Lung (tissue), 11 donors: ENCODE measurements at regions not wholly inside any gene's neighbourhood (a gene's known extent, or its start where the extent isn't known, plus 50 kb on each side); places are given as distances from the start of the nearest gene placed in this dataset.

Experiments
- ATAC-seq: fragments of 200-7000 bp; cut with Tn5 transposase; one replicate; pipeline ENCODE4 v1.9.1; 2020; ENCODE audit warnings: moderate number of reproducible peaks; ENCODE audit not compliant: insufficient read depth, low FRiP score
- DNase-seq, 3 donors: peaks; one replicate each; pipeline ENCODE4 v3.0.0-alpha.2; 2013 to 2017
- H3K27ac ChIP-seq, 2 donors: one replicate each; pipeline ENCODE4 v1.5.1; 2013; ENCODE audit warnings: mild to moderate bottlenecking in 2 of 2, moderate library complexity in 2 of 2, control low read depth in 1 of 2, inconsistent platforms in 1 of 2, low read depth in 1 of 2, low read length in 1 of 2
- H3K27me3 ChIP-seq, 3 donors: one replicate each; pipeline ENCODE4 v1.5.1; 2013; ENCODE audit warnings: low read length in 2 of 3; ENCODE audit not compliant: control insufficient read depth in 3 of 3, insufficient read depth in 3 of 3
- H3K36me3 ChIP-seq, 4 donors: one replicate each; pipeline ENCODE4 v1.5.1; 2013; ENCODE audit warnings: low read length in 4 of 4, mild to moderate bottlenecking in 1 of 4, moderate library complexity in 1 of 4; ENCODE audit not compliant: control insufficient read depth in 4 of 4, insufficient read depth in 4 of 4
- H3K4me1 ChIP-seq, 5 donors: one replicate each; pipeline ENCODE4 v1.5.1; 2013; ENCODE audit warnings: low read length in 5 of 5, mild to moderate bottlenecking in 2 of 5, moderate library complexity in 1 of 5; ENCODE audit not compliant: control insufficient read depth in 5 of 5, insufficient read depth in 5 of 5
- H3K4me3 ChIP-seq: one replicate; pipeline ENCODE4 v1.5.1; 2013; ENCODE audit warnings: mild to moderate bottlenecking, control low read depth, moderate library complexity
- H3K9ac ChIP-seq, 2 donors: one replicate each; pipeline ENCODE4 v1.5.1; 2013; ENCODE audit warnings: low read length in 2 of 2, control low read depth in 1 of 2; ENCODE audit not compliant: insufficient read depth in 1 of 2
- H3K9me3 ChIP-seq, 4 donors: one replicate each; pipeline ENCODE4 v1.5.1; 2013; ENCODE audit warnings: low read length in 3 of 4, mild to moderate bottlenecking in 1 of 4, moderate library complexity in 1 of 4; ENCODE audit not compliant: control insufficient read depth in 4 of 4, insufficient read depth in 3 of 4
- WGBS, 2 donors: extraction: QIAGEN DNeasy Blood & Tissue Kit; methylation state at CpG; one replicate each; pipeline ENCODE4 v1.1.7; 2013; 5-methylcytosine and 5-hydroxymethylcytosine counted together
- TF ChIP-seq, protein P1 (sequence below): IDR thresholded peaks from 2 replicates; pipeline ENCODE4 v1.5.1; 2012; ENCODE audit warnings: mild to moderate bottlenecking; ENCODE audit errors: control extremely low read depth, extremely low read depth
- donor health status: control.
- donor health status: control.
- donor health status: Bipolar disorder and iron deficiency.
- donor health status: healthy.
- donor health status: DM: yes; HTN: yes; CAD: no.

DNA sequence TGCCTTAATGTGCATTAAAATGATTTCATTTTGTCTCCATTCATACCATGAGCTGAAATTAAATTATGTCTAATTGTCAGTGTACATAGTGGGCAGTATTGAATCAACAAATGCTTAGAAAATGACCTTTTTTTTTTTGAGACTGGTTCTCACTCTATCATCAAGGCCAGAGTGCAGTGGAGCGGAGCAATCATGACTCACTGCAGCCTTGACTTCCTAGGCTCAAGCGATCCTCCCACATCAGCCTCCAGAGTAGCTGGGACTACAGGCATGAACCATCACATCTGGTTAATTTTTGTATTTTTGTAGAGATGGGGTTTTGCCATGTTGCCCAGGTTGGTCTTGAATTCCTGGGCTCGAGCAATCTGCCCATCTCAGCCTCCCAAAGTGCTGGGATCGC, 117.0 kb upstream of the BLID start:
- DNase-seq (no peak), ATAC-seq (no peak)
- 96 to 98% methylated on average over 4 of the region's 4 CpGs for WGBS, 2 donors

DNA sequence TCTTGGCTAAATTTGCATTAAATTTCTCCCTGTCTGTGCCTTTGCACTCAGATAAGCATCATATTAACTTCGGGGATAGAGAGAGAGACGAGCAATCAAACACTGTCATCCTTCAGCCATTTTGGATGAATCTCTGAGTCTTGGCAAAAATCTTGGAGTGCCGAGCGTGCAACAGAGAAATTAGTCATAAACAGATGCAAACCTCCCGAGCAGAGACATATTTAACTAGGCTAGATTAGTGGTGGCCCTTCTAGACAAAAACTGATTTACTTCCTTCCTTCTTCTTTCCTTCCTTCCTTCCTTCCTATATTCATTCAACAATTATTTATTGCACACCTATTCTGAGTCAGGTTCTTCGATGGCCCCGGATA, 114.4 kb upstream of the BLID start:
- Histone ChIP-seq H3K27me3 (no peaks in the 10 kb centered on the region), H3K4me1 (peaks cover 3 to 13% (median 4%) of the 10 kb centered on the region in 5 donors), H3K9ac (no peak overlapping the region), H3K4me3 (no peak overlapping the region), H3K36me3 (no peaks in the 10 kb centered on the region), H3K9me3 (no peaks in the 10 kb centered on the region), H3K27ac (no peak overlapping the region)
- ATAC-seq (no peak), DNase-seq (peak in 1 of 3 donors; percentile 15)
- WGBS, 2 donors = 68 to 71% methylated on average over 7 of the region's 7 CpGs
- TF ChIP-seq, protein P1, sequence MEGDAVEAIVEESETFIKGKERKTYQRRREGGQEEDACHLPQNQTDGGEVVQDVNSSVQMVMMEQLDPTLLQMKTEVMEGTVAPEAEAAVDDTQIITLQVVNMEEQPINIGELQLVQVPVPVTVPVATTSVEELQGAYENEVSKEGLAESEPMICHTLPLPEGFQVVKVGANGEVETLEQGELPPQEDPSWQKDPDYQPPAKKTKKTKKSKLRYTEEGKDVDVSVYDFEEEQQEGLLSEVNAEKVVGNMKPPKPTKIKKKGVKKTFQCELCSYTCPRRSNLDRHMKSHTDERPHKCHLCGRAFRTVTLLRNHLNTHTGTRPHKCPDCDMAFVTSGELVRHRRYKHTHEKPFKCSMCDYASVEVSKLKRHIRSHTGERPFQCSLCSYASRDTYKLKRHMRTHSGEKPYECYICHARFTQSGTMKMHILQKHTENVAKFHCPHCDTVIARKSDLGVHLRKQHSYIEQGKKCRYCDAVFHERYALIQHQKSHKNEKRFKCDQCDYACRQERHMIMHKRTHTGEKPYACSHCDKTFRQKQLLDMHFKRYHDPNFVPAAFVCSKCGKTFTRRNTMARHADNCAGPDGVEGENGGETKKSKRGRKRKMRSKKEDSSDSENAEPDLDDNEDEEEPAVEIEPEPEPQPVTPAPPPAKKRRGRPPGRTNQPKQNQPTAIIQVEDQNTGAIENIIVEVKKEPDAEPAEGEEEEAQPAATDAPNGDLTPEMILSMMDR = no peak

More for the DNA sequence above, 117.0 kb upstream of the BLID start:
- Histone ChIP-seq H3K4me1 (peaks cover 4 to 13% (median 5%) of the 10 kb centered on the region in 5 donors), H3K27me3 (no peaks in the 10 kb centered on the region), H3K4me3 (no peak overlapping the region), H3K9ac (no peak overlapping the region), H3K9me3 (no peaks in the 10 kb centered on the region), H3K27ac (no peak overlapping the region), H3K36me3 (no peaks in the 10 kb centered on the region)
- TF ChIP-seq, protein P1 = no peak

DNA sequence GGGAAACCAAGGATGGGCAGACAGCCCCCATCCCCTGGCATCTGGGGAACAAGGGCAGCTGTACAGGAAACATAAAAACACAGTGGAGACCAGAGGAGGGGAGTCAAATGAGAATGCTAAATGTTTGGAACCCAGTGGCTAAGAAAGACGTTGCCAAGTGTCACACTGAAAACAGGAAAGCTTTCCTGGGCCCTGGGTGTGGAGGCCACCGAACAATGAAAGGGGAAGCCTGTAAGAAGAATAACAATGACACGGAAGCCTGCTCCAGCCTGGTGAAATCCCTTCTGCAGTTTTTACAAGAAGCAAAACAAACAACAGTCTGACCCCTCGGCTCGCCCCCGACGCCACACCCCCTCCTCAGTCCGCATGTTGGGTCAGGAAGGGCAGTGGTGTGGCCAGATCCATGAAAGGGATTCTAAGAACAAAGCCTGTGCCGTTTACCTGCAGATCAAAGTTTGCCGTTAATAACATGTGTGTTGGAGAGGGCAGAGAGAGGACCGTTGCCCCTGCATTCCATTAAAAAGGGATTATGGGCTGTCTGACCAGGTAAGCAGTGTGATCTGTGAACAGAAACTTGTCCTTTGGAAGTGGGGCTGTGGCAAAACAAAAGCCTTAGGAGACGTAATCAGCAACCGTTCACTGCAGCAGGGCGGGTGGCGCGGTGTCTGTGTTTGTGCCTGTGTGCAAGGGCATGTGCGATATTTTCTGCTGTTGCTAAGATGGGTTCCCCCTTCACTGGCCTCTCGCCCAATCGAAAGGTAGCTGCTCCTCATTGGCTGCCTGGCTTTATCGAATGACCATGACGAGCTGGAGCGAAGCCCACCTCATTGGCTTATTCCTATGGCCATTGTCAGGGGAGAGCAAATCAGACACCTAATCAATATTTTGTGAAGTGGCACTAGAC, 113.7 kb upstream of the BLID start:
- no peaks in the 10 kb centered on the region for H3K36me3 ChIP-seq
- ATAC-seq = no peak
- 45 to 50% methylated on average over 22 of the region's 22 CpGs for WGBS, 2 donors
- no peaks in the 10 kb centered on the region for H3K27me3 ChIP-seq
- peak overlapping the region; percentile 12 to 42 for H3K9ac ChIP-seq
- H3K9me3 ChIP-seq = no peaks in the 10 kb centered on the region
- DNase-seq = peak; percentile 21 to 66 (median 51)
- TF ChIP-seq, protein P1 = no peak
- H3K4me1 ChIP-seq = peaks cover 3 to 13% (median 4%) of the 10 kb centered on the region in 5 donors
- H3K27ac ChIP-seq = no peak overlapping the region
- no peak overlapping the region for H3K4me3 ChIP-seq
